GM10266 (cell line): ENCODE measurements at regions not wholly inside any gene's neighbourhood (a gene's known extent, or its start where the extent isn't known, plus 50 kb on each side); places are given as distances from the start of the nearest gene placed in this dataset.

Experiments
- DNase-seq: peaks from one replicate; pipeline ENCODE4 v3.0.0; 2012; ENCODE audit errors: extremely low spot score
- CTCF ChIP-seq: IDR thresholded peaks from 2 replicates; pipeline ENCODE4 v1.5.1; 2012; ENCODE audit warnings: mild to moderate bottlenecking, low read depth; ENCODE audit not compliant: control insufficient read depth, insufficient read depth; ENCODE audit errors: missing control alignments

- DNase-seq: no peak
- TF ChIP-seq CTCF: no peak
These were observed 291.2 kb upstream of the RUNX1 start for GRCh38 chr21:35340273-35340672.

GRCh38 chr21:35338881-35339632 is 290.0 kb upstream of the RUNX1 start:
- no peak for DNase-seq

GRCh38 chr21:35338281-35338680 is 289.2 kb upstream of the RUNX1 start:
- no peak for TF ChIP-seq CTCF
- DNase-seq: no peak

More at GRCh38 chr21:35338881-35339632, 290.0 kb upstream of the RUNX1 start:
- TF ChIP-seq CTCF: no peak

GRCh38 chr21:35337573-35337972 is 288.5 kb upstream of the RUNX1 start:
- TF ChIP-seq CTCF: no peak
- DNase-seq: no peak

GRCh38 chr21:35336534-35336933 is 287.4 kb upstream of the RUNX1 start:
- DNase-seq: no peak
- no peak for TF ChIP-seq CTCF

GRCh38 chr21:35335951-35336446 is 286.9 kb upstream of the RUNX1 start:
- no peak for TF ChIP-seq CTCF

GRCh38 chr21:35333831-35334618 is 284.9 kb upstream of the RUNX1 start:
- TF ChIP-seq CTCF: no peak
- no peak for DNase-seq

More at GRCh38 chr21:35335951-35336446, 286.9 kb upstream of the RUNX1 start:
- no peak for DNase-seq
